ENCODE measurements at regions not wholly inside any gene's neighbourhood (a gene's known extent, or its start where the extent isn't known, plus 50 kb on each side); places are given as distances from the start of the nearest gene placed in this dataset.

DNA sequence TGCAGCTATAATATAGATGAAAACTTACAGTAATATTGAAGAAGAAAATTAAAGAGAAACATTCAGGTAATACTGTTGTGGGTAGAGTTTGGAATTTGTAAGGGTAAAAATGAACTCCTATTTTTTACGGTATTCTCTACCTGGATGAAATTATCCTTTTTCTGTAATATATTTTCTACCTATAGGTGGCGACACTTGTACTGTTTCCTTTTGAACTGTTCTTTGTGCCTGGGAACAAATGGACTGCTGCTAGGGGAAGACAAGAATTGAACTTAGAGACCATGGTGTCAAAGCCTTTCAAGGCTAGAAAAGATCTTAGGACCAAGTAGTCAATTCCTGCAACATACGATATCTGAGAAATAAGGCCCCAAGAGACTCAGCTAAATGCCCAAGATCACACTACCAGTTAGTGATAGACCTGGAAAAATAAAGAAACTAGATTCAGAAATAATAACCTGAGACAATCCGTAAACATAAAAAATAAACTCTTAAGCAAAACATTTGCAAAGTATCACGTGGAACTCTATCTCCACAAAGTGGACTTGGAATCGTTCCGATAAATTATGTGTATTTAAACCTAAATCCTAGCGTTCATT, 383.8 kb downstream of the TFAP2A start:
- H3K4me1 ChIP-seq (ENCODE audit: insufficient read depth, low read length): peaks cover 16% of the 10 kb centered on the region
- no peak for TF ChIP-seq EZH2phosphoT487 (IDR thresholded peaks at IDR 0.05; ENCODE audit: borderline replicate concordance, low read length)
- TF ChIP-seq, protein P1, sequence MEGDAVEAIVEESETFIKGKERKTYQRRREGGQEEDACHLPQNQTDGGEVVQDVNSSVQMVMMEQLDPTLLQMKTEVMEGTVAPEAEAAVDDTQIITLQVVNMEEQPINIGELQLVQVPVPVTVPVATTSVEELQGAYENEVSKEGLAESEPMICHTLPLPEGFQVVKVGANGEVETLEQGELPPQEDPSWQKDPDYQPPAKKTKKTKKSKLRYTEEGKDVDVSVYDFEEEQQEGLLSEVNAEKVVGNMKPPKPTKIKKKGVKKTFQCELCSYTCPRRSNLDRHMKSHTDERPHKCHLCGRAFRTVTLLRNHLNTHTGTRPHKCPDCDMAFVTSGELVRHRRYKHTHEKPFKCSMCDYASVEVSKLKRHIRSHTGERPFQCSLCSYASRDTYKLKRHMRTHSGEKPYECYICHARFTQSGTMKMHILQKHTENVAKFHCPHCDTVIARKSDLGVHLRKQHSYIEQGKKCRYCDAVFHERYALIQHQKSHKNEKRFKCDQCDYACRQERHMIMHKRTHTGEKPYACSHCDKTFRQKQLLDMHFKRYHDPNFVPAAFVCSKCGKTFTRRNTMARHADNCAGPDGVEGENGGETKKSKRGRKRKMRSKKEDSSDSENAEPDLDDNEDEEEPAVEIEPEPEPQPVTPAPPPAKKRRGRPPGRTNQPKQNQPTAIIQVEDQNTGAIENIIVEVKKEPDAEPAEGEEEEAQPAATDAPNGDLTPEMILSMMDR (conservative IDR thresholded peaks at IDR 0.05; ENCODE audit: low read depth, low read length): peak; percentile 79
- intact Hi-C loops (cut with micrococcal nuclease): loop anchor here (5.0 kb wide), 1 partner anchor 381 kb away; no protein-coding TSS in a partner anchor
- no peaks in the 10 kb centered on the region for H3K9me2 ChIP-seq (replicated peaks; ENCODE audit: low read length)
- H3K9ac ChIP-seq (ENCODE audit: low read length): no peak overlapping the region
- ChIA-PET CTCF (interaction anchor here (0.6 kb wide), 1 partner anchor 627 kb away, joined by 3 read pairs; no protein-coding TSS in a partner anchor), POLR2A (ENCODE audit: unreplicated experiment) (no interaction called here)
- DNase-seq: peak; percentile 71
- no peaks in the 10 kb centered on the region for H3K79me2 ChIP-seq (ENCODE audit: low read length)
- BruUV-seq (replicated peaks): no TSS peak
- H3K27me3 ChIP-seq (ENCODE audit: low read length): peaks cover 31% of the 10 kb centered on the region
- no peak overlapping the region for H3K4me3 ChIP-seq (ENCODE audit: low read length)
- no peak overlapping the region for H3K4me2 ChIP-seq (ENCODE audit: low read length)
- H3F3A ChIP-seq (ENCODE audit: low read length, unreplicated experiment): no peaks in the 10 kb centered on the region
- no peak for ATAC-seq
- H3K27ac ChIP-seq (ENCODE audit: low read length): no peak overlapping the region
- H3K36me3 ChIP-seq (ENCODE audit: low read depth, low read length): no peaks in the 10 kb centered on the region
- no peaks in the 10 kb centered on the region for H4K20me1 ChIP-seq (ENCODE audit: low read length)
- H3K9me3 ChIP-seq (ENCODE audit: low read length): no peaks in the 10 kb centered on the region
- no peak overlapping the region for H2AFZ ChIP-seq (ENCODE audit: low read length)

DNA sequence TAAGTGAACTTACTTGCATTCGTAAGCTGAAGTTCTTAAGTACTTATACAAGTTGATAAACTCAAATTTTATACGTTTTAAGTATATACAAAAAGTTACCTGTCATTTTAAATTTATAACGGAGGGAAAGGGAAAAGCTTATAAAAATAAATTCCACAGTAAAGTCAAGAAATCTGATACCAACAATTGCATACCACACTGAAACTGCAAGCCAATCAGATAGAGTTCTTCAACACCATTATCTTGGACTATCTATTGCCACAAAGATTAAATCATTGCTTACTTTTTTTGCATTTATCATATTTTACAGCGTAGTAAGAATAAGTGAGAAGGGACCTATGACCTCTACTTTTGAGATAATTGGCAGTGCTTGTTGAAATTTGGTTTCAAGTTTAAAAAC, 386.7 kb downstream of the TFAP2A start:
- H3K27ac ChIP-seq (ENCODE audit: low read length): no peak overlapping the region
- no peaks in the 10 kb centered on the region for H3K9me2 ChIP-seq (replicated peaks; ENCODE audit: low read length)
- no peaks in the 10 kb centered on the region for H4K20me1 ChIP-seq (ENCODE audit: low read length)
- no TSS peak for BruUV-seq (replicated peaks)
- H3K9ac ChIP-seq (ENCODE audit: low read length): no peak overlapping the region
- H3K4me2 ChIP-seq (ENCODE audit: low read length): no peak overlapping the region
- H3K4me3 ChIP-seq (ENCODE audit: low read length): no peak overlapping the region
- peaks cover 8% of the 10 kb centered on the region for H3K4me1 ChIP-seq (ENCODE audit: insufficient read depth, low read length)
- H3K36me3 ChIP-seq (ENCODE audit: low read depth, low read length): no peaks in the 10 kb centered on the region
- no peaks in the 10 kb centered on the region for H3K9me3 ChIP-seq (ENCODE audit: low read length)
- H3F3A ChIP-seq (ENCODE audit: low read length, unreplicated experiment): no peaks in the 10 kb centered on the region
- DNase-seq: no peak
- H2AFZ ChIP-seq (ENCODE audit: low read length): no peak overlapping the region
- ChIA-PET POLR2A (ENCODE audit: unreplicated experiment) (no interaction called here), CTCF (no interaction called here)
- no peak for ATAC-seq
- intact Hi-C loops (cut with micrococcal nuclease): no loop called here
- H3K79me2 ChIP-seq (ENCODE audit: low read length): no peaks in the 10 kb centered on the region
- TF ChIP-seq EZH2 (IDR thresholded peaks at IDR 0.05; ENCODE audit: low read length, unreplicated experiment) (no peak), EZH2phosphoT487 (IDR thresholded peaks at IDR 0.05; ENCODE audit: borderline replicate concordance, low read length) (no peak)
- TF ChIP-seq, protein P1 (conservative IDR thresholded peaks at IDR 0.05; ENCODE audit: low read depth, low read length): no peak
- peaks cover 36% of the 10 kb centered on the region for H3K27me3 ChIP-seq (ENCODE audit: low read length)

DNA sequence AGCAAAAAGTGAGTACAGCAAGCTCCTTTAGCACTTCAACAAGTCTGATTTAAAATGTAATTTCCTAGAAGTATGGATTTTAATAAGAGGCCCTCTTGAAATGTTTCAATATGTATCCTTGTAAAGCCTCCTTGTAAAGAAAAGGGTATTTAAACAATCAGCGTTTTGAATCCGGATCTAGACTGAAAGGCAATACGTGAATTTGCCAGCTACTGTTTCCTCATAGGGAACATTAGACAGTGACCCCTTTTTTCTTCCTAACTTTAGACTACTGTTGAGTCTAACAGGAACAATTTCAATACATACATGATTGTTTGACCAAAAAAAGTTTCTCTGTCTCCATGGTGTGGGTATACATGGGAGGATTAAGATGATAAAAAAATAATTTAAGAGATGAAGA, 395.0 kb downstream of the TFAP2A start:
- CTCF ChIA-PET: no interaction called here
- Histone ChIP-seq H3K27me3 (ENCODE audit: low read length) (peaks cover 58% of the 10 kb centered on the region), H3K4me3 (ENCODE audit: low read length) (no peak overlapping the region), H3K27ac (ENCODE audit: low read length) (no peak overlapping the region), H3K9me3 (ENCODE audit: low read length) (no peaks in the 10 kb centered on the region), H3K4me1 (ENCODE audit: insufficient read depth, low read length) (no peaks in the 10 kb centered on the region), H3K79me2 (ENCODE audit: low read length) (no peaks in the 10 kb centered on the region), H3K9ac (ENCODE audit: low read length) (no peak overlapping the region), H3K4me2 (ENCODE audit: low read length) (no peak overlapping the region), H4K20me1 (ENCODE audit: low read length) (no peaks in the 10 kb centered on the region), H3K9me2 (replicated peaks; ENCODE audit: low read length) (no peaks in the 10 kb centered on the region), H3K36me3 (ENCODE audit: low read depth, low read length) (no peaks in the 10 kb centered on the region), H3F3A (ENCODE audit: low read length, unreplicated experiment) (no peaks in the 10 kb centered on the region), H2AFZ (ENCODE audit: low read length) (no peak overlapping the region)
- intact Hi-C loops (cut with micrococcal nuclease): no loop called here
- POLR2A ChIA-PET (ENCODE audit: unreplicated experiment): no interaction called here
- DNase-seq: no peak
- BruUV-seq (replicated peaks): no TSS peak
- ATAC-seq: no peak
- TF ChIP-seq, protein P1 (conservative IDR thresholded peaks at IDR 0.05; ENCODE audit: low read depth, low read length): no peak
- TF ChIP-seq EZH2phosphoT487 (IDR thresholded peaks at IDR 0.05; ENCODE audit: borderline replicate concordance, low read length): no peak
- TF ChIP-seq EZH2 (IDR thresholded peaks at IDR 0.05; ENCODE audit: low read length, unreplicated experiment): no peak

Measured in PC-3 (cell line).